ENCODE measurements at regions not wholly inside any gene's neighbourhood (a gene's known extent, or its start where the extent isn't known, plus 50 kb on each side); places are given as distances from the start of the nearest gene placed in this dataset.

DNA sequence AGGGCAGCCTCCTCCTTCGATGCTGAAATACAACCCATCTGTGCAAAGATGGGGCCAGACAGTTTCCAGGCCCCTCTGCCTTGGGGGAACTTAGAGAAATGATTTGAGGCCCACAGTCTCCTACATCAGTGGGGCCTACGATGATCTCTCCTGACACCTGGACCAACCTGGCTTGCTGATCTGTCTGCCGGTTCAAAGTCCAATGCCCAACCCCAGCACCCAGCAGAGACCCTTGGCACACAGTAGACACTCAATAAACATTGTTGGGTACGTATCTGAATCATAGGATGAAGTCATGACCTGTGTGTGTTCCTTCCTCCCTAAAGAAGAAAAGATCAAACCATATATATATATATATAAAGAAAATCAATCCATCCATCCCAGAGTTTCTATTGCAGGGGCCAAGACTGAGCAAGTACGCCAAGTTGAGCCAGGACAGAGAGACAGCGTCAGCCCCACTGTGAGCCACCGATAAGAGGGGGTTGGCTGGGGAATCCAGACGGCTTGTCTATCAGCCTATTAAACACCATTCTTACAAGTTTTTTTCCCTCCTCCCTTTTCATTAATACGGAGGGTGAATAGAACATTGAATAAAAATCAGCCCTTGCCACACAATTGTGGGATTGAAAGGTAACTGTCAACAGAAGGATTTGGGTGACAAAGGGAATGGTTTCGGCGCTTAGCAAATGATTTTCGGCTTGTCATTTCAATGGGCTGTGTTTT lies 244.1 kb downstream of the MN1 start:
- no peak for DNase-seq

DNA sequence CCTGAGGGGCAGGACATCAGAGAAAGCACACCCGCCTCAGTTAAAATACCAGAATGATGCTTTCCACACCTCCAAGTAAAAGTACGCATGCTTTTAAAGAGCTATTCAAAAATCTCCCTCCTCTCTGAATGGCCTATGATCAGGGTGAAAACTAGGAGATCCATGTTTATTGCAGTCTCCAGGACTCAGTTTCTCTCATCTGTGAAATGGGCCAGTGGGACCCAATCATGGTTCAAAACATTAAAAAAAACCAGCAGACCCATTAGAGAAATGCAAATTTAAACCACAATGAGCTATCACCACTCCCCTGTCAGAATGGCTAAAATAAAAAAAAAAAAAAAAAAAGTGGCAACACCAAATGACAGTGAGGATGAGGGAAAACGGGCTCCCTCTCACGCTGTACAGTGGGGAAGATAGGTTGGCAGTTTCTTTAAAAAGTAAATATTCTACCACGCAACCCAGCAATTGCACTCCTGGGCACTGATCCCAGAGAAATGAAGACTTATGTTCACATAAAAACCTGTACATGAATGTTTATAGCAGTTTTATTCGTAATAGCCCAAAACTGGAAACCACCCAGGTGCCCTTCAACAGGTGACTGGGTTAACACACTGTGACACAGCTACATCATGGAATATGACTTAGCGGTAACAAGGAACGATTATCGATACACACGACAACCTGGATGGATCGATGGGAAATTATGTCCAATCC lies 242.7 kb downstream of the MN1 start:
- no peak for DNase-seq

DNA sequence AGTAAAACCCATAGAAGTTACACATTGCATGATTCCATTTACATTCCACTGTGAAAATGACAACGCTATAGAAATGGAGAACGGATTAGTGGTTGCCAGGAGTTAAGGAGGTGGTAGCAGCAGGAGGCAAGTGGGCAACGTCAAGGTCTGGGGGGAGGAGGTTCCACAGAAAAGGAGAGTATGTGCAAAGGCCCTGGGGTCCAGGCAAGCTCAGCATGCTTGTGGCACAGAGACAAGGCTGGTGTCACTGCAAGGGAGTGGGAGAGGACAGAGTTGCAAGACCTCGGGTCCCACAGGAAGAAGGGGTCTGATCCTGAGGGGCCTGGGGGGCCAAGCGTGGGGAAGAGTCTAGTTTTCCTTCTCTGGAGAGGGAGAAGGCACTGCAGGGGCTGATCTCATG lies 240.8 kb downstream of the MN1 start:
- no peak for DNase-seq

DNA sequence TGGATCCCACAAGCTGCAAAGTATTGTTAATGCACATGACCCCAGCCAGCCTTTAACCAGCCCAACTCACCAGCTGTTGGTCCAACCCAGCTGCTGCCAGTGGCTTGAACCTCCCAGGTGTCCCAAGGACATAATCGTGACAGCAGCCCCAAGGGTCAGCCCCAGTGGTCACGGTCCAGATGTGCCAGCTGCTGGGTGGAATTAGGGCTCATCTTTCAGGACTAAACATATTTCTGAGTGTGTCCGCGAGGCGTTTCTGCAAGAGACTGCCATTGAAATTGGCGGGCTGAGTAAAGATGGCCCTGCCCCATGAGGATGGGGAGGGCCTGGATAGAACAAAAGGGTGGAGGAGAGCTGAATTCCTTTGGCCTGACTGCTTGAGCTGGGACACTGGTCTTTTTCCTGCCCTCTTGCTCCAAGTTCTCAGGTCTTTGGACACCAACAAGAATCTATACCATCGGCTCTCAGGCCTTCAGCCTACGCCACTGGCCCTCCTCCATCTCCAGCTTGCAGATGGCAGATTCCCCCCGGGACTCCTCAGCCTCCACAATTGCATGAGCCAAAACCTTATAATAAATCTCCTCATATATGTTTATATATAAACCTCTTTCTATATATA lies 240.2 kb downstream of the MN1 start:
- no peak for DNase-seq

DNA sequence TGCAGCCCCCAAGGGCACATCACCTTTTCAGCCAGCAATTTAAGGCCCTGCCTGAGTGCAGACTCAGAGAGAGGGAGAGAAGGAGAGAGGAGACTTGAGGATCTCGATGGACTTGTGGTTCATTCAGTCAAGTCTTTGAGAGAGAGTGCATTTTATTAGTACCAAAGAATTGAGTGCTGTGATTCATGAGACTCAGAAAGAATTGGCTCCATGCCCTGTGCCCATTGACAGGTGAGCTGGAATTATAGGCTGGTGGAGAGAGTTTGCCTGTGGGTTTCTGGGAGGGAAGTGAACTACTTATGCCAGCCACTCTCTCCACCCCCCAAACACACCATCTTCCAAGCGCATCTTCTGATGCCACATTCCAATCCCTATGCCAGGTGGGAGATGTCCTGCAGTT lies 236.8 kb downstream of the MN1 start:
- no peak for DNase-seq

DNA sequence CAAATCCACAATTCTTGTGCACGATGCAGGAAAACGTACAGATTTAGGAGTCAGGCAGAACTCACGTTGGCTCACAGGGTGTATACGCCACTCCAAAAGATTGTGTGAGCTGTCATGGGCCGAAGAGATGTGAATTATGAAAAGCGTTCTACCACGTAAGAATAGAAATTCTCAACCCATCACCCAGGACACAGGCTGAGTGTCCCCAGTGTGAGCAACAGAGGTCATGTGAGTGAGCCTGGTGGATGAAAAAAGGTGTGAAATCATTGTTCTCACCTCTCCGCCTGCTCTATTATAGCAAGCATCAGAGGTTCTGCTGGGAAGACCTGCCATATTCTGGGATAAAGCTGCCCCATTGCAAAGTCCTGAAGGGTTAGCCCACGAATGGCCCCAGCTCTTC lies 235.0 kb downstream of the MN1 start:
- DNase-seq: no peak

DNA sequence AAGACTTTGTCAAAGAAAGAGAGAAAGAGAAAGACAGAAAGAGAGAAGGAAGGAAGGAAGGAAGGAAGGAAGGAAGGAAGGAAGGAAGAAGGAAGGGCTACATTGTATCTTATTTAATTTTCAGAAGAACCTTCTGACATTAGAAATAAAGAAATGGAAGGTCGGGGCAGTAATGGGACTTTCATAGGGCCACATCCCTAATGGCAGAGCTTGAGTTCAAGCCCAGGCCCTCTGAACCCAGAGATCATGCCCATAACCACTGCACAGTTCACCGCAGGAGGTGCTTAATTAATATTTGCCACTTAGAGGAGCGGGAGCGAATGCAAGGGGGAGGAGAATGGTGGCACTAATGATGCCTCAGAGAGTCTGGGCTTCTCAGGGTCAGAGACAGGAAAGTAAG lies 233.3 kb downstream of the MN1 start:
- no peak for DNase-seq

DNA sequence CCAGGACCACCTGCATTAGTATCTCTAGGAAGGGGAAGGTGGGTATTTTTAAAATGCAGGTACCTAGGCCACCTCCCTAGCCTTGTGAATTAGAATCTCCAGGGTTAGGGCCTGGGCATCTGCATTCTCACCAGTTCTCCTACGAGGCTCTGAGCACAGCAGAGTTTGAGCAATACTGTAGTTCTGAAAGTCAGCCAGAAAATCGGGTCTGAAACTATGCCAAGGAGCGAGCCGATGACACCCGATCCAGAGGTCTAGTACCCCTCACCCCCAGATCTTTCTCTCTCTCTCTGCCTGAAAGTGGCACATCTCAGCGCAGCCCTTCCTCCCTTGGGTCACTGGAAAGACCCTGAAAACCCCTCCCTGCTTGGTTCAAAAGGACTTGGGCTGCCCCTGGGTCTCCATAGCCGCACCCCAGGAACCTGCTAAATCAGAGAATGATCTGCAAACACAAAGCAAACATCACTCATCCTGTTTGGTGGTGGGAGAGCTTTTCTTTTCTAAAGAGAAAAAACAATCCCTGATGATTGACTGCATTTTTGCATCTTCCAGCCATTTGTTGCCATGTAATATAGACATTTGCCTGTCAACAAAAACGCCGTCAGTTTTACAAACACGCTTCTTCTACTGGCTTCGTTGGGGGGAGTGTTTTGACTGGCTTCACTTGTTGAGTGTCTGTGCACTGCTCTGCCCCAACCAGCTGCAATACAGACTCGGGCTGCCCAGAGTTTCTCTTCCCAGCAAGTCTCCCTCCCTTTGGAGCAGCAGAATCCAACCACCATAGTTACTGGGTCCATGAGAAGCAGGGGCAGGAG lies 229.9 kb downstream of the MN1 start:
- no peak for DNase-seq

DNA sequence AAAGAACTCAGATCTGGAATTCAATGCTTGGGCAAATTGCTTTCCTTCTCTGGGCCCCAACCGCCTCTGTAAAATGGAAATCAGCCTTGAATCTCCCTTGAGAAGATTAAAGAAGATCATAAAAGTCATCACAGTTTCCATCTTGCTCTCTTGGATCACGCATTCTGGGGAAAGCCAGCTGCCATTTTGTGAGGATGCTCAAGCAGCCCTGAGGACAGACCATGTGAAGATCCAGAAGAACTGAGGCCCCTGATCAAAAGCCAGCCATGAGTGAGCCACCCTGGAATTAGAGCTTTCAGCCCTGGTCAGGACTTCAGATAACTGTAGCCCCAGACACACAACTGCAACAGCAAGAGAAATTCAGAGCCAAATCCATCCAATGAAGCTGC lies 229.3 kb downstream of the MN1 start:
- DNase-seq: no peak

DNA sequence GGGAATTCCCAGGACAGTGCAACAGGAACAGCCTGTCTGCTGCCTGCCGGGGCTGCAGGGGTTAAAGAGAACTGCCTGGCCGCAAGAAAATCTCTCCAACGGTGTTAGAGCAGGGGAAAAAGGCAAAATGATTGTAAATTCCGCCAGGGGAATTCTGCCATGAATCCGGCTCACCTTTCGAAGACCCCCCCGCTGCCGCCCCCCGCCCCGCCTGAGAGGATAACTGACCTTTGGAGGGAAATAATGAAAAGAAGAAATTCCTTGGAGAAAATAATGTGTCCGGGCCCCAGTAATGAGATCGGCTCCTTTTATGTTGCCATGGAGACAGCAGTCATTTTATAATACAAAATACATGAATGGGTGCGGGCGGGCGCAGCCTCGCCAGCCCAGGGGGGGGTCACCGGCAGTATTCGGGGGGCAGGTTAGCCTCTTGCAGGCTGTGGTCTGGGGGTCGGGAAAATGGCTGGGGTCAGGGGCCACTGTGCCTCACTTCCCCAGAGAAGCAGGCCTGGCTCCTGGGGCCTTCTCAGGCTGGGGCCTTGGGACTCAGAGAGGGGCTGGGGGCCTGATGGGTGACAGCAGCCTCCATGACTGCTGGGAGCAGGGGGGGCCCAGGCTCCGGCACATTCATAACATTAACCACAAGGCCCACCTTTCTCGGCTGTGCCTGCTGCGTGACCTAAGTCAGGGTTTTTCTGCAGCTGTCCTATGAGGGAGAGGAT lies 228.1 kb downstream of the MN1 start:
- no peak for DNase-seq

DNA sequence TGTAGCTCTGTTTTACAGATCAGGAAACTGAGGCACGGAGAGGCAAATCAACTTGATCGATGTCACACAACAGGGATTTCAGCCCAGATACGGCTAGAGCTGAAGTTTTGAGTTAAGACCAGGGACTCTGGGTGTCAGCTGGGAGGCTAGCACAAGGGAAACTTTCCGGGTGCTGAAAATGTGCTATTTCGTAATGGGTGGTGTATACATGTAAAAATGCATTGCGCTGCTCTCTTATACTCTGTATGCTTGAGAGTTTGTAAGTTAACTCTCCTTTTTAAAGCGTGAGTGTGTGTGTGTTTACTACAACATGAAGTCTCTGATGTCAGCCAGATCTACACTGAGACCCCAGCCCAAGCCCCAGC lies 227.6 kb downstream of the MN1 start:
- DNase-seq: no peak

DNA sequence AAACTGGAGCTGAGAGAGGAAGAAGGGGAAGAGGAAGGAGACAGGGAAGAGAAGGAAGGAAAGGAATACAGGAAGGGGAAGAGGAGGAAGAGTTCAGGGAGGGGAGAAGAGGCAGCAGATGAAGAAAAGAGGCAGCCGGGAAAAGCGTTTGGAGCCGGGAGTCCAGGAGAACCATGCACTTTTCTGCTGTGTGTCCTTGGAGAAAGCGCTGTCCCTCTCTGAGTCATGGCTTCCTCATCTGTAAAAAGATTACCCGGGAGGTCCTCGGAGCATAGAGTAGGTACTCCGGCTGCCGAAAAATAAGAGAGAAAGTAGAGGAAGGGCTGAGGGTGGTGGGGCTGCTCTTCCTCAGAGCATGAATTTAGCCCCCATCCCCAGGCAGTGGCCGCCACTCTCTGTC lies 226.9 kb downstream of the MN1 start:
- DNase-seq: no peak

DNA sequence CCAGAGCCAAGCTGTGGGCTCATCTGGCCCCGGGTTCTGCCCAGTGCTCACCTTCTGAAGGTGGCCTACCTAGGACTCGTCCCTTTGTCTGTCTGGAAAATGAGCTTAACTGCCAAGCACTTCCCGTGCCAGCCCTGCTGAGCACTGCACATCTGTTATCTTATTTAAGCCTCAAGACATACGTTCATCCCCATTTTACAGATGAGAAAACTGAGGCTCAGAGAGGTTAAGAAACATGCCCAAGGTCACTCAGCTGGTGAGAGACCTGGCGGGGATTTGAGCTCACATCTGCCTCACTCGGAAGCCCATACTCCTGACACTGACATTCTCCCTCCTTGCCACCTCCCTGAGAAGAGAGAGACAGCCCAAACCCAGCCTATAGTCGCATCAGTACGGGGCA lies 226.2 kb downstream of the MN1 start:
- DNase-seq: no peak

DNA sequence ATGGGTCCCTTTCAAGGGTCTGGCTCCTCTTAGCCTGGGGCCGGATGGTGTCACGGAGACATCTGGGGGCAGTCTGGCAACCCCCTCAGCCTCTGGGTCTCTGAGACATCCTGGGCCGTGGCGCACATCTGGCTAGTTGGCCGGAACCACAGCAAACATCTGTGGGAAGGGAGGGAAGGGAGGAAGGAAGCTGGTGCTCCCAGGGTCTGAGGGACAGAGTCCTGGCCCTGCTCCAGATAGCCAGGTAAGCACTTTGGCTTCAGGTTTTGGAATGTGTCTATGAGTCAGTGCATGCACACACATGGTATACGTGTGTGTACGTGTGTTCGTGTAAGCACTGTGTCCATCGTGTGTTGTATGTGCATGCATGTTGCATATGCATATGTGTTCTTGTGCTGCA lies 225.1 kb downstream of the MN1 start:
- no peak for DNase-seq

DNA sequence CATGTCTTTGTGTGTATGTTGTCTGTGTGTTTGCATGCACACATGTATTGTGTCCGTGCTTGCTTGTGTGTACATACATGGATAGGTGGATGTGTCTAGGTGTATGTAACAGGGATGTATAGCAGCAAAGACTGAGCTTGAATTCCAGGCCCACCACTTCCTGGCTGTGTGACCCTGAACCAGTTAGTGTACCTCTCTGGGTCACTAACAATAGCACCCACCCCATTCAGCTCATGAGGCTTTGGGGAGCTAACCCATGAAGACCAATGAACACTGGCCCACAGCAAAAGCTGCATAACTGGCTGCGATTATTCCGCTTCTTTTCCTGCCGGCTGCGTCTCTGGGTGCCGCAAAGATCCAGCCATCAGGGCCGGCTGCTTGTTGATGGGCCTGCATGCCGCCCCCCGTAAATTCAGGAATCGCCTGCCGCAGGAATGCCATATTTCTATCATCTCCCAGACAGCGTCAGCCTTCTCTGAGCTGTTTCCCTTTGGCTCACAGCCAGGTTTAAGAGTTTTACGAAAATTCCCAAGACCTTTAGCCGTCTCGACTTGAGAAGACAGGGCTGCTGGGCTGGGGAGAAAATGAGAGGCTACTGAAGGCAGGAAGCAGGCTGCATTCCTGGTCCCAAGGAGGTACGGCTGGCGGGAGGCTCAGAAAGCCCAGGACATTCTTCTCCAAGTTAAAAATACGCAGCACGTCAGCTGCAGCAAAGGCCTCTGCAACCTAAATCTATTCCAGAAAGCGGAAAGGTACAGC lies 224.6 kb downstream of the MN1 start:
- no peak for DNase-seq

DNA sequence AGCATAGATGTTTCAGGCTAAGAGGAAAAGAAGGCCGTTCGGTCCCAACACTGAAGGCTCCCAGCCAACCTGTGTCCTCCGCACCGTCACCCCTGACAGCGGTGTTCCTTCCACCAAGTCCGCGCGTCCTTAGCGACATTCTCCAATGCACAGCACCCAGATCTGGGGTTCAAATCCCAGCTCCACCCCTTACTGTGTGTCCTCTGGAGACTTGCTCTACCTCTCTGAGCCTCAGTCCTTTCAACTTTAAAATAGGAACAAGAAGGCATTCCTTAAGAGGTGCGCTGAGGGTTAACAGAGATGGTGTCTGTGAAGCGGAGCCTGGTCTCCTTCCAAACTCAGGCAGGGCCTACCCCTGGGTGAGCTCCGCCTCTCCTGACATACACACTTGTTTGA lies 224.0 kb downstream of the MN1 start:
- no peak for DNase-seq

DNA sequence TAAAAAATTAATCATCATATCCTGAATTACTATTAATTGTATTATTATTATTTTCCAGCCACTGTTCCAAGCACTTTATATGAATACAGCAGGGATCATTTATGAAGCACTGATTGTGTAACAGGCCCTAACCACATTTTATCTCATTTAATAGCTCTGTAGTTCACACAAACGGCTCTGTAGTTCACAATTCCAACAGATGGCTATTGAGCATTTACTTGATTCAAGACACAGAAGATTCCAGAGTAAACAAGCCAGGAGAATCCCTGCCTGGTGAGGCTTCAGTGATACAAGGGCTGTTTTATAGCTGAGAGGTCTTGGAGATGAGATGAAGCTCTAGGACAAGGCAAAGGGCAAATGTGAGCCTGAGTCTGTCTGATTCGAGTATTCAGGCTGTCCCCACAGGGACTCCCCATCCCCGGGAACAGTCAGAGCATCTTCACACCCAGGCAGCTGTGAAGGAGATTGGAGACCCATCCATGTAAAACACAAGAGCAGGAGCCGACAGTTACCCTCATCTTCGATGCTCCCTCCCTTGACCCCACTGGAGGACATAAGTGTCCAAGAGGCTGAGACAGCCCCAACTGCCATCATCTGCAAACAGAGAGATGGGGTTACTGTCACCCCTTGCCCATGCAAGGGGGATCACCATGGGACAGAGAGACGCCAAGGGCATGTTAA lies 222.5 kb downstream of the MN1 start:
- no peak for DNase-seq

DNA sequence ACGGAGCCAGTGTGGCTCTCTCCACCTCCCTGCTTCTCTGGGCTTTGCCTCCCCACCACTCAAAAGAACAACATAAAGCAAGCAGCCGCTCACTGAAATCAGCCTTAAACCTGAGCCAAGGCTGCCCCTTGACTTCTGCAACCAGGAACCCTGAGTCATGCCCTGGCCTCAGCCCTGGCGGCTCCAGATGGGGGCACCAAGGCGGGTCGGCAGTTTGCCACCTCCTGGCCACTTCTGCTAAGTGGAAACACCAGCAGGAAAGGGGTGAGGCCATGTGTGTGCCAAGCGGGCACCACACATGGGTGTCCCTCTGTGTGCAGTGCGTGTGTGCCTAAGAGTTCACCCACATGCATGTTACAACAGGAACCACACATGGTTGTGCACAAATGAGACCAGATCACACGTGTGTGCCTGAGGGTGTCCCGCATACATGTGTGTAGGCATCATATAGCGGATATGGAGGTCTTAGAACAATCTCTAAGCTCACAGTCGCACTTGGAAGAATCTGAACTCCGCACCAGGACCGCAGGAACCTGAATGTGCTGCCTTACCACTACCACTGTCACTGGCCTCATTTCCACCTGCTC lies 221.2 kb downstream of the MN1 start:
- no peak for DNase-seq

DNA sequence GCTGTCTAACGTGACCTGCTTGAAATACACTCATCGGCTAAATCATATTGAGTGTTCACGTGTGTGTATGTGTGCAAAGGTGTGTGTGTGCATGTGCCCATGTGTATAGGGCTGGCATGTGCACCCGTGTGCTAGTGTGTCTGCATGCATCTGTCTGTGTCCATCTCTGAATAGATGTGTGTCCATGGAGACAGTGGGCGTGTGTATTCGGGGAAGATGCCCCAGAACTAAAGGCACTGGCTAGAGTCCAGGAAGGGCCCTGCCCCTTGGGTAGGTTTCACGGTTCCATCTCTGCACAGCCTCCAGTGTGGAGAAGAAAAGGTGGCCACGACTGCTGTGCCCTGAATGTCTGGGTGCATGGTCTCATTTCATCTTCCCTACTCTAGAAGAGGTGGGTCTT lies 220.3 kb downstream of the MN1 start:
- no peak for DNase-seq

DNA sequence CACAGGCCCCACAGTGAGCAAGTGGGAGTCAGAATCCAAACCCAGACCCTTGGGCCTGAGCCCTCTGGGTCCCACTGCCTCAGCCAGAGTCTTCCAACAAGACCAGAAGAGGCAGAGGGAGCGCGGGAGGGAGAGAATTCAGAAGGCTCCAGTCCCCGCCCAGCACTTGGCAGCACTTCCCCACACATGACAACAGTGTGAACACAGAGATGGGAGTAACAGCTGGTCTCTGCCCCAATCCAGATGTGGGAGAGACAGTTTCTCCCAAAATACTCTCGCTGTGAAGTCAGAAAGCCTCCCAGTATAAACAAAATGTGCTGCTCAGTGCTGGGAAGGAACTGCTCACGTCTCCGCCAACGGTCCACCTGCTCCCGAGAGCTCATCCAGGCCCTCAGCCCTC lies 219.9 kb downstream of the MN1 start:
- no peak for DNase-seq

DNA sequence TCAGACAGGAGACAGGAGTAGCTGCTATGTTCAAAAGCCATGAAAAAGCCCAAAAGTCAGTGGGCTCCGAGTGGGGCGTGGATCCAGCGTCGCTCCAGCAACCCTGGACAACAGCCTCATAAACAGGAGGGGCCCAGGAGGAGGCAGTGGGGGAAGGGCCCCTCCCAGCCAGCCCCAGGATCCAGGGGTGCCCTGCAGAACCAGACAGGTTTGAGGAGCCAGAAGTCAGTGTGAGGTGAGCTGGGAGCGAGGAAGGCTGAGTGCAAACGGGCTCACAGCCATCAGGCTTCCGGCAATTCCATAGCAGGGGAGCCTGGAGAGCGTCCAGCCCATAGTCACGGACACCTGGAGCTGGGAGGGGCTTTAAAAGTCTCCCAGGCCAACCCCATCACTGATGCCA lies 217.7 kb downstream of the MN1 start:
- no peak for DNase-seq
